Astrocyte (in vitro differentiated cells and primary cell): ENCODE measurements at regions not wholly inside any gene's neighbourhood (a gene's known extent, or its start where the extent isn't known, plus 50 kb on each side); places are given as distances from the start of the nearest gene placed in this dataset.

ENCODE experiments used
- CTCF ChIP-seq: IDR thresholded peaks from 2 replicates; pipeline ENCODE4 v1.5.1; 2011; ENCODE audit warnings: low read depth, mild to moderate bottlenecking, inconsistent platforms, low read length, moderate library complexity; ENCODE audit not compliant: insufficient read depth
- EZH2 ChIP-seq: IDR thresholded peaks from 2 replicates; pipeline ENCODE4 v1.6.1; 2012; ENCODE audit warnings: mild to moderate bottlenecking, low read length, inconsistent platforms; ENCODE audit not compliant: insufficient read depth

DNA sequence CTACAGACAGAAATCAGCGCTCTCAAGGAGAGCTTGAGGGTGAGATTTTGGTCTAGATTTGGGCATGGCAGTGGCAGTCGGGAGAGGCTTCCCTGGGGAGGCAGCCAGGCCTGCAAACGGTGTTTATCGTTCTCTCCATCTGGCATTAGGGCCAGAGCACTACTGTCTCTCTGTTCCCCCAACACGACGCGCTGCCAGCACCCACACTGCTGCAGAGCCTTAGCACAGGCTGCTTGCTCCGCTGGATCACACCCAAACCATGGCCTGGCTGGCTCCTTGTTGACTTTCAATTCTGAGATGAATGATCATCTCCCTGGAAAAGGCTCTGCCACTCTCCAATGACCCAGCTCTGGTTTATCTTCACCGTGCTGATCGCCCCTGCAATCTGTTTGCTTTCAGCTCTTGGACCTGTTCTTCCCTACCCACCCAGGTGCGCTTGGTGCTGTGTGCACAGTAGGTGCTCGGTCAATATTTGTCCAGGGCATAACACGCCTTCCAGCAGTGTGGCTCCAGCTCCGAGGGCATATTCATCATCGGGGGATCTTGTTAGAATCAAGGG lies 106.1 kb downstream of the TFAP2C start:
- TF ChIP-seq EZH2 = no peak
- no peak for TF ChIP-seq CTCF
